AG10803 (cell line): ENCODE measurements at regions not wholly inside any gene's neighbourhood (a gene's known extent, or its start where the extent isn't known, plus 50 kb on each side); places are given as distances from the start of the nearest gene placed in this dataset.
A peak's percentile ranks its signal among the peaks of the same experiment; 100 is the strongest.

Experiments used
- DNase-seq: peaks from one replicate; pipeline ENCODE4 v3.0.0; 2010; ENCODE audit warnings: low read depth
- H3K4me3 ChIP-seq: 2 replicates; pipeline ENCODE4 v1.5.1; 2011; ENCODE audit warnings: mild to moderate bottlenecking, low read length, control low read depth
- TF ChIP-seq, protein P1 (sequence below): conservative IDR thresholded peaks from 2 replicates; pipeline ENCODE4 v1.5.1; 2011; ENCODE audit warnings: mild to moderate bottlenecking, low read length, control low read depth, inconsistent platforms

DNA sequence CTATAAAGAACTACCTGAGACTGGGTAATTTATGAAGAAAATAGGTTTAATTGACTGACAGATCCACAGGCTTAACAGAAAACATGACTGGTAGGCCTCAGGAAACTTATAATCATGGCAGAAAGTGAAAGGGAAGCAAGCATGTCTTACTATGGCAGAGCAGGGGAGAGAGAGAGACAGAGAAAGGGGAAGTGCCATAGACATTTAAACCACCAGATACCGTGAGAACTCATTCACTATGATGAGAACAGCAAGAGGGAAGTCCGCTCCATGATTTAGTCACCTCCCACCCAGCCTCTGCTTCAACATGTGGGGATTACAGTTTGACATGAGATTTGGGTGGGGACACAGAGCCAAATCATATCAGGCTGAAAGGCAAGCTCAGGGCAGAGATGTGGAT is 327.1 kb upstream of the DDI1 start:
- H3K4me3 ChIP-seq = no peak overlapping the region
- TF ChIP-seq, protein P1, sequence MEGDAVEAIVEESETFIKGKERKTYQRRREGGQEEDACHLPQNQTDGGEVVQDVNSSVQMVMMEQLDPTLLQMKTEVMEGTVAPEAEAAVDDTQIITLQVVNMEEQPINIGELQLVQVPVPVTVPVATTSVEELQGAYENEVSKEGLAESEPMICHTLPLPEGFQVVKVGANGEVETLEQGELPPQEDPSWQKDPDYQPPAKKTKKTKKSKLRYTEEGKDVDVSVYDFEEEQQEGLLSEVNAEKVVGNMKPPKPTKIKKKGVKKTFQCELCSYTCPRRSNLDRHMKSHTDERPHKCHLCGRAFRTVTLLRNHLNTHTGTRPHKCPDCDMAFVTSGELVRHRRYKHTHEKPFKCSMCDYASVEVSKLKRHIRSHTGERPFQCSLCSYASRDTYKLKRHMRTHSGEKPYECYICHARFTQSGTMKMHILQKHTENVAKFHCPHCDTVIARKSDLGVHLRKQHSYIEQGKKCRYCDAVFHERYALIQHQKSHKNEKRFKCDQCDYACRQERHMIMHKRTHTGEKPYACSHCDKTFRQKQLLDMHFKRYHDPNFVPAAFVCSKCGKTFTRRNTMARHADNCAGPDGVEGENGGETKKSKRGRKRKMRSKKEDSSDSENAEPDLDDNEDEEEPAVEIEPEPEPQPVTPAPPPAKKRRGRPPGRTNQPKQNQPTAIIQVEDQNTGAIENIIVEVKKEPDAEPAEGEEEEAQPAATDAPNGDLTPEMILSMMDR = no peak
- DNase-seq = no peak

DNA sequence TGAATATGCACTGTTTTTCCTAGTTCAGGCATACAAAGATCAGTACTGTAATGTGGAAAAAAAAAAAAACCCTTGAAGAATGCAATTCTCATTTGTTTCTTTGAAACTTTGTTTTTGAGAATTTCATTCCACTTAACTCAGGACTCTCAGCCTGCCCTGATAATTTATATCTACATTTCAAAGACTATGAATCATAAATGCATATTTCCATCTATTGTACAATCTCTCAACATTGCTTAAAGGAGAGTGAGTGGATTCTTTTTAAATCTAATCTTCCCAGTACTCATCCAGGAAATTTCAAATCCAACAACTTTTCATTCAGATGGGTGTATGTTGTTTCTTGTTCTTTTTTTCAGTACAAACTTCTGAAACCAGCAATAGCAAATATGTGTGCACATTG is 322.2 kb upstream of the DDI1 start:
- DNase-seq = peak; percentile 68
- H3K4me3 ChIP-seq = no peak overlapping the region
- TF ChIP-seq, protein P1 = no peak

DNA sequence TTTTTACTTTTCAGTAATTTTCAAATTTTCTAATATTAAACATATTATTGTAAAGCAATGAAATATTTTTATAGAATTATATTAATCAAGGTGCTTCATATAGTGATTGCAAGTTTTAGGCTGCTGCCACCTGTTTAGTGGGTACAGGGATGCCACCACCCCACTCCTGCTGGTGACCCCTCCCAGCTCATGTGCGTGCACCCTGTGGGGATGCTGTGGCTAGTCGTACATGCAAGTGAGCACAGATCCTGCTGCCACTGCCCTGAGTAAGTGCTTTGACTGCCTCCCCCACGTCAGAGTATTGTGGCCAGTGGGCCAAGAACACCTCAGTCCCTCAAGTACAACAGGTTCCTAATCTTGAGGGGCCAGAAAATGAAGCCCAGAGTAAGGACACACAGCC is 320.1 kb upstream of the DDI1 start:
- no peak overlapping the region for H3K4me3 ChIP-seq
- TF ChIP-seq, protein P1 = no peak
- no peak for DNase-seq

DNA sequence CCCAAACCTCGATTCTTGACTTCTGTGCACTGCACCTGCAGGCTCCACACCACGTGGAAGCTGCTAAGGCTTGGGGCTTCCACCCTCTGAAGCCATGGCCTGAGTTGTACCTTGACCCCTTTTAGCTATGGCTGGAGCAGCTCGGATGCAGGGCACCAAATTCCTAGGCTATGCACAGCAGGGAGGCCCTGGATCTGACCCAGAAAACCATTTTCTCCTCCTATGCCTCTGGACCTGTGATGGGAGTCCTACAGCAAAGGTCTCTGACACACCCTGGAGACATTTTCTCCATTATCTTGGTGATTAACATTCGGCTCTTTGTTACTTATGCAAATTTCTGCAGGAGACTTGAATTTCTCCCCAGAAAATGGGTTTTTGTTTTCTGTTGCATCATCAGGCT is 309.2 kb upstream of the DDI1 start:
- H3K4me3 ChIP-seq = no peak overlapping the region
- TF ChIP-seq, protein P1 = no peak
- no peak for DNase-seq

DNA sequence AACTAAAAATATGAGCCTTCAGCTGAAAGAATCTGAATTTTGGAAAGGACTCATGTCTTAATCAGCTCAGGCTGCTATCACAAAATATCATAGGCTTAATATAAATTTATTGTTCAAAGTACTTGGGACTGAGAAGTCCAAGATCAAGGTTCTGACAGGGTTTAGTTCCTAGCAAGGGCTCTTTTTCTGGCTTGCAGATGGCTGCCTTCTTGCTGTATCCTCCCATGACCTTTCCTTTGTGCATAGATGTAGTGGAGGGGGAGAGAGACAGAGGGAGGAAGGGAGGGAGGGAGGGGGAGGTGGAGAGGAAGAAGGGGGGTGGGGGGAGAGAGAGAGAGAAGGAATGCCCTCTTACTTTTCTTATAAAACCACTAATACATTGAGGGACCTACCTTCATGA is 306.8 kb upstream of the DDI1 start:
- no peak for DNase-seq
- TF ChIP-seq, protein P1 = no peak
- no peak overlapping the region for H3K4me3 ChIP-seq

DNA sequence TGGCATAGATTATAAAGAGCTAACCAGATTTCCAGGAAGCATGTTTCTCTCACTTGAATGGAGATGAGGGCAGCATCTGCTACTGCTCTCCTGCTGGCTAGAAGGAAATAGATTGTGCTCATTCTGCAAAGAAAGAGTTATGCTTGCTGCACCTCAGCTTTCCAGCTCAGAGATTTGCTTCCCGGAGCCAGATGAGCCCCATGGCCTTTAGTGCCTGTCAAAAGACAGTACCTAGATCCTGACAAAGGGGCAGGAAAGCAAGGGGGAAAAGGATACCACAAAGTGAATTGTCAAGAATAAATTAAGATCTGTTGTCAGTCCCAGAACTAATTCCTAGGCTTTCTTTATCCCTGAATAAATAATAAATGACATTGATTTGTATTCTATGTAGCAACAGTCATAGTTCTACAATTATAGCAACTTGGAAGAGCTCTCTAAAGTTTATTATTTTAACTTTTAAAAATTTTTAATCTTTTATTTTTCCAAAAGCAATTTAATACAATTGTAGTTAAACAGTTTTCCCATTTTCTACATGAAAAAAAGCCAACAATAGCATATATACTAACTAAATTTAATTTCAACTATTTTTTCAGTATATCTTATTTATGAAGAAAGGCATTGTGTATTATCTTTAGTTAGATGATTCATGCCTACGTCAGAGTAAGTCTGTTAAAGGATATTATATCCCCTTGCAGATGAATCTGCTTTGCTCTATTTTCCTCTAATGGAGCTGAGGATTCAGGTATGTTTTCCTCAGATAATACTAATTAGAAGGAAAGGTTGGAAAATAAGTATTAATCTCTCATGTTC is 306.1 kb upstream of the DDI1 start:
- no peak overlapping the region for H3K4me3 ChIP-seq
- no peak for DNase-seq
- TF ChIP-seq, protein P1 = no peak

DNA sequence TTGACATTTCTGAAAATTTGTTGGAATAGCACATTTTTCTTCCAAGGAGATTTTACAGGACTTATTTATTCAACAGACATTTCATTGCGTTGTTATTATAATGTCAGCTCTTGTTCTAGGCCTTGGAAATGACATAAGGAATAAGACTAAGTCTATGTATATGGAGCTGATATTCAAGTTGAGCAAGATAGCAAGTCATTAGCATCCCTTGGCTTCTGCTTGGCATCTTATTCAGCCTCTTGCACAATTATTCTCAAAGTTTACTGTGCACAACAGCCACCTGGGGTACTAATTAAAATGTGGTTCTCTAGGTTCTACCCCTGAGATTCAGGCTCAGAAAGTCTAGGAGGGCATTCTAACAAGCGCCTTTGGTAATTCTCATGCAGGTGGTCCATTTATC is 304.8 kb upstream of the DDI1 start:
- DNase-seq = no peak
- TF ChIP-seq, protein P1 = no peak
- no peak overlapping the region for H3K4me3 ChIP-seq
